Left ventricle myocardium inferior (tissue), 1 donor: ENCODE measurements at regions not wholly inside any gene's neighbourhood (a gene's known extent, or its start where the extent isn't known, plus 50 kb on each side); places are given as distances from the start of the nearest gene placed in this dataset.
"Not testable (repeated sequence)": the region's sequence is repeated elsewhere in the genome, so short reads cannot be mapped to it uniquely, and the experiment has no call there.

ENCODE experiments used
- DNase-seq: peaks from one replicate; pipeline ENCODE4 v3.0.0-alpha.2; 2020
- H3K27ac ChIP-seq: fragments of 200-600 bp; replicated peaks from 2 replicates; pipeline ENCODE4 v1.8.0; 2021
- H3K27me3 ChIP-seq: fragments of 200-600 bp; 2 replicates; pipeline ENCODE4 v1.8.0; 2021; ENCODE audit warnings: low read depth
- H3K36me3 ChIP-seq: fragments of 200-600 bp; 2 replicates; pipeline ENCODE4 v1.8.0; 2021
- H3K4me1 ChIP-seq: fragments of 200-600 bp; 2 replicates; pipeline ENCODE4 v1.8.0; 2021
- H3K4me3 ChIP-seq: fragments of 200-600 bp; 2 replicates; pipeline ENCODE4 v1.8.0; 2021; ENCODE audit warnings: mild to moderate bottlenecking, moderate library complexity
- H3K9me3 ChIP-seq: fragments of 200-600 bp; replicated peaks from 2 replicates; pipeline ENCODE4 v1.8.0; 2021
- intact Hi-C: fragments of 100-400 bp; cut with micrococcal nuclease; formaldehyde crosslinking; loops from one replicate; pipeline ENCODE4 v1.11.0; 2022
- TF ChIP-seq, protein P1 (sequence below): fragments of 200-600 bp; IDR thresholded peaks from 2 replicates; pipeline ENCODE4 v1.8.0; 2021; ENCODE audit warnings: antibody characterized with exemption, mild to moderate bottlenecking, borderline replicate concordance
- donor health status: DM: no; HTN: yes; CAD: no; lungs with severe emphysema.

DNA sequence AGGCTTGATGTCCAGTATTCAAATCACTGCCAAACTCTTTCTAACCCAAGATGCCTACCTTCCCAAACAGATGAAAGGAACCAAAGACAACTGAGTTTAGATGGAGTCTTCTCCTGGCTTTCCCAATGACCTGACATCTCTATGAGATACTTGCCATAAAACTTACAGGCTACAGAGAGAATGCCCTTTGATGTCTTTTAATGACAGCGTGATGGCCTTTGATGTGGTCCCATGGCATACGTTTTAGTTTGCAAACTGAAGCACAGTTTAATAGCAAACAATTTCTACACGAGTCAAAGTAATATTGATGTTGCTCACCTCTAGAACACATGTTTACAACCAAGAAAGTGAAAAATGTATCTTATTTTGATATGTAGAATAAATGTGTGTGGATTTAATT, 73.2 kb downstream of the ZIC4 start:
- intact Hi-C loops = no loop called here
- TF ChIP-seq, protein P1, sequence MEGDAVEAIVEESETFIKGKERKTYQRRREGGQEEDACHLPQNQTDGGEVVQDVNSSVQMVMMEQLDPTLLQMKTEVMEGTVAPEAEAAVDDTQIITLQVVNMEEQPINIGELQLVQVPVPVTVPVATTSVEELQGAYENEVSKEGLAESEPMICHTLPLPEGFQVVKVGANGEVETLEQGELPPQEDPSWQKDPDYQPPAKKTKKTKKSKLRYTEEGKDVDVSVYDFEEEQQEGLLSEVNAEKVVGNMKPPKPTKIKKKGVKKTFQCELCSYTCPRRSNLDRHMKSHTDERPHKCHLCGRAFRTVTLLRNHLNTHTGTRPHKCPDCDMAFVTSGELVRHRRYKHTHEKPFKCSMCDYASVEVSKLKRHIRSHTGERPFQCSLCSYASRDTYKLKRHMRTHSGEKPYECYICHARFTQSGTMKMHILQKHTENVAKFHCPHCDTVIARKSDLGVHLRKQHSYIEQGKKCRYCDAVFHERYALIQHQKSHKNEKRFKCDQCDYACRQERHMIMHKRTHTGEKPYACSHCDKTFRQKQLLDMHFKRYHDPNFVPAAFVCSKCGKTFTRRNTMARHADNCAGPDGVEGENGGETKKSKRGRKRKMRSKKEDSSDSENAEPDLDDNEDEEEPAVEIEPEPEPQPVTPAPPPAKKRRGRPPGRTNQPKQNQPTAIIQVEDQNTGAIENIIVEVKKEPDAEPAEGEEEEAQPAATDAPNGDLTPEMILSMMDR = no peak

DNA sequence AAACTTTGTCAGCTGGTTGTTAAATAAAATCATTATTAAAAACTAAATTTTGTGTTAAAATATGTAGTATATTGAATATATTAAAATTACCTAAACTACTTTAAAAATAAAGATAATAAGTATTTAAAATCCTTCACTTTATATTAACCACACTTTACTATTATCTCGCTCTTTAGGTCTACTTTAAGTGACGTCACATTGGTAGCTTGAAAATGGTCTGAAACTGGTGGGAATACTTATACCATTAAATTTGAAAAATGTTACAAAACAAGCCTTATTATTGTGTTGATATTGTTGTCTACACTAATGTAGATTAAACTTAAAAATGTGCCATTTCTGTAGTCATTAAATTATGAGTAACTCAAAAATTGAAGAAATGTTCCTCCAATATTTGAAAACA, 77.6 kb downstream of the ZIC4 start:
- H3K36me3 ChIP-seq = no peaks in the 10 kb centered on the region
- peaks cover under 1% of the 10 kb centered on the region for H3K27me3 ChIP-seq
- no peak overlapping the region for H3K27ac ChIP-seq
- no peaks in the 10 kb centered on the region for H3K4me1 ChIP-seq
- DNase-seq = no peak
- TF ChIP-seq, protein P1 = no peak
- H3K9me3 ChIP-seq = no peaks in the 10 kb centered on the region
- H3K4me3 ChIP-seq = no peak overlapping the region
- intact Hi-C loops = no loop called here

More for the DNA sequence above, 73.2 kb downstream of the ZIC4 start:
- no peak for DNase-seq
- H3K4me3 ChIP-seq = no peak overlapping the region
- H3K4me1 ChIP-seq = no peaks in the 10 kb centered on the region
- H3K27me3 ChIP-seq = peaks cover 14% of the 10 kb centered on the region
- H3K27ac ChIP-seq = no peak overlapping the region
- H3K9me3 ChIP-seq = no peaks in the 10 kb centered on the region
- H3K36me3 ChIP-seq = no peaks in the 10 kb centered on the region

- Histone ChIP-seq H3K27me3 (peaks cover 6% of the 10 kb centered on the region), H3K4me1 (no peaks in the 10 kb centered on the region), H3K4me3 (no peak overlapping the region), H3K27ac (no peak overlapping the region), H3K36me3 (no peaks in the 10 kb centered on the region), H3K9me3 (no peaks in the 10 kb centered on the region)
- TF ChIP-seq, protein P1 = no peak
- no peak for DNase-seq
- intact Hi-C loops = no loop called here
These were observed 82.0 kb downstream of the ZIC4 start for GRCh38 chr3:147324356-147324755.

DNA sequence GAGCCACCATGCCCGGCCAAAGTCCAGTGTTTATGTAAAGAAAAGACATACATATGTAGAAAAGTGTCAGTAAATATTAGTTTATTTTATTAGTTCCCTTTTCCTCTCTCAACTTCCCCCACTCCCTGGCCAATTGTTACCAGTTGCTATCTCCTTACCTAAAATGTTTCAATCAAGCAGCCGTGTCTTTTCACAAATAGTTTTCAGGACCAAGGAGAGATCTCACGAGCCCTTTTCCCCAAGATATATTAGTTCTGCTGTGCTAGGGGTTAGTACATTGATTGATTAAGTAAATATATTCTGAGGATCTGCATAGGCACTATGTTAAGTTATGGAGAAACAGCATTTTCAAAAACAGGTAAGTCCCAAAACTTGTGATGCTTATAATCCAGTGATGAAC, 87.4 kb downstream of the ZIC4 start:
- Histone ChIP-seq H3K27ac (no peak overlapping the region), H3K4me3 (no peak overlapping the region), H3K27me3 (peaks cover 21% of the 10 kb centered on the region), H3K4me1 (no peaks in the 10 kb centered on the region), H3K9me3 (no peaks in the 10 kb centered on the region), H3K36me3 (no peaks in the 10 kb centered on the region)
- TF ChIP-seq, protein P1 = no peak
- no peak for DNase-seq
- intact Hi-C loops = loop anchor here (10.0 kb wide), 1 partner anchor 1276 kb away; no protein-coding TSS in a partner anchor

DNA sequence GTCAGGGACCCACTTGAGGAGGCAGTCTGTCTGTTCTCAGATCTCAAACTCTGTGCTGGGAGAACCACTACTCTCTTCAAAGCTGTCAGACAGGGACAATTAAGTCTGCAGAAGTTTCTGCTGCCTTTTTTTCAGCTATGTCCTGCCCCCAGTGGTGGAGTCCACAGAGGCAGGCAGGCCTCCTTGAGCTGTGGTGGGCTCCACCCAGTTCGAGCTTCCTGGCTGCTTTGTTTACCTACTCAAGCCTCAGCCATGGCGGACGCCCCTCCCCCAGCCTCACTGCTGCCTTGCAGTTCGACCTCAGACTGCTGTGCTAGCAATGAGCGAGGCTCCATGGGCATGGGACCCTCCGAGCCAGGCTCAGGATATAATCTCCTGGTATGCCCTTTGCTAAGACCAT, 89.3 kb downstream of the ZIC4 start:
- DNase-seq, H3K9me3 ChIP-seq, H3K36me3 ChIP-seq, H3K4me3 ChIP-seq, H3K4me1 ChIP-seq, H3K27ac ChIP-seq: not testable (repeated sequence)
- H3K27me3 ChIP-seq = peaks cover 21% of the 10 kb centered on the region
- intact Hi-C loops = loop anchor here (10.0 kb wide), 1 partner anchor 1278 kb away; no protein-coding TSS in a partner anchor

DNA sequence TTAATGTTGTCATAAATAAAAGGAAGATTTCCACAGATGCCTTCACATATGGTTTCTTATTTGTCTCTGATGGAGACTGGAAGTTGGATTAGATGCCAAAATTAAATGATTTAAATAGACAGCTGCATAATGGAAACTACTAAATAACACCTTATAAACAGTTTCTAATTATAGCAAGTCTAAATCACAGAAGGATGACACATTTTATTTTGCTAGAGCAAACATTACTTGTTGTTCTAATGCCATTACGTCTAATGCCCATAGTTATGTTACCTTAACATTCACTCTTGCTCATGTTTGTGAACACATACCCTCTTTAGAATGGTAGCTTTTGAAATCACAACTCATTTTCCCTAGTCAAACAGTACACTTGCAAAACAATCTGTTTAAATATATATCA, 92.8 kb downstream of the ZIC4 start:
- peaks cover 19% of the 10 kb centered on the region for H3K27me3 ChIP-seq
- H3K4me1 ChIP-seq = no peaks in the 10 kb centered on the region
- TF ChIP-seq, protein P1 = no peak
- H3K36me3 ChIP-seq = no peaks in the 10 kb centered on the region
- H3K27ac ChIP-seq = no peak overlapping the region
- intact Hi-C loops = loop anchor here (10.0 kb wide), 1 partner anchor 1281 kb away; no protein-coding TSS in a partner anchor
- DNase-seq = no peak
- H3K4me3 ChIP-seq = no peak overlapping the region
- no peaks in the 10 kb centered on the region for H3K9me3 ChIP-seq
